Right atrium auricular region (tissue), 2 donors: ENCODE measurements at regions not wholly inside any gene's neighbourhood (a gene's known extent, or its start where the extent isn't known, plus 50 kb on each side); places are given as distances from the start of the nearest gene placed in this dataset.
"Not testable (repeated sequence)": the region's sequence is repeated elsewhere in the genome, so short reads cannot be mapped to it uniquely, and the experiment has no call there.

ENCODE experiments used
- DNase-seq: peaks from one replicate; pipeline ENCODE4 v3.0.0-alpha.2; 2019; ENCODE audit warnings: low spot score
- H3K27ac ChIP-seq, 2 donors: fragments of 200-600 bp; sonication (generic); 1 replicate in 1 of 2; 2 replicates in 1 of 2; pipeline ENCODE4 v1.5.1; 2016 to 2019
- H3K27me3 ChIP-seq, 2 donors: fragments of 200-600 bp; sonication (generic); one replicate each; pipeline versions ENCODE4 v1.5.1 to v1.6.0; 2017 to 2019
- H3K36me3 ChIP-seq: fragments of 200-600 bp; sonication (generic); one replicate; pipeline ENCODE4 v1.5.1; 2016
- H3K4me1 ChIP-seq, 2 donors: fragments of 200-600 bp; sonication (generic); one replicate each; pipeline versions ENCODE4 v1.5.1 to v1.6.0; 2017 to 2019
- H3K4me3 ChIP-seq, 2 donors: fragments of 200-600 bp; sonication (generic); 1 replicate in 1 of 2; 2 replicates in 1 of 2; pipeline ENCODE4 v1.5.1; 2017 to 2019; ENCODE audit warnings: mild to moderate bottlenecking in 1 of 2, moderate library complexity in 1 of 2
- H3K9me3 ChIP-seq, 2 donors: fragments of 200-600 bp; sonication (generic); one replicate each; pipeline ENCODE4 v1.5.1; 2019
- CTCF ChIP-seq, 2 donors: fragments of 200-600 bp; sonication (generic); IDR thresholded peaks; one replicate each; pipeline ENCODE4 v1.5.1; 2019; ENCODE audit warnings: antibody characterized with exemption in 2 of 2

- DNase-seq, result no peak
These were observed 652.2 kb upstream of the KCND2 start for GRCh38 chr7:119620769-119621168.

GRCh38 chr7:119623427-119623826 lies 649.5 kb upstream of the KCND2 start:
- Histone ChIP-seq H3K27ac (no peak overlapping the region), H3K27me3 (peaks cover 0 to 3% of the 10 kb centered on the region in 2 donors), H3K4me1 (no peaks in the 10 kb centered on the region), H3K4me3 (no peak overlapping the region), H3K36me3 (no peaks in the 10 kb centered on the region), H3K9me3 (no peaks in the 10 kb centered on the region)
- no peak for DNase-seq
- TF ChIP-seq CTCF (IDR thresholded peaks at IDR 0.05), result no peak

More at GRCh38 chr7:119620769-119621168, 652.2 kb upstream of the KCND2 start:
- Histone ChIP-seq H3K36me3 (no peaks in the 10 kb centered on the region), H3K27ac (no peak overlapping the region), H3K27me3 (no peaks in the 10 kb centered on the region), H3K9me3 (no peaks in the 10 kb centered on the region), H3K4me3 (no peak overlapping the region), H3K4me1 (no peaks in the 10 kb centered on the region)
- TF ChIP-seq CTCF (IDR thresholded peaks at IDR 0.05), result no peak

GRCh38 chr7:119630406-119630969 lies 642.5 kb upstream of the KCND2 start:
- H3K4me3 ChIP-seq, result no peak overlapping the region
- TF ChIP-seq CTCF (IDR thresholded peaks at IDR 0.05), result no peak
- H3K9me3 ChIP-seq, result no peaks in the 10 kb centered on the region
- H3K27me3 ChIP-seq, result peaks cover 0 to 3% of the 10 kb centered on the region in 2 donors
- H3K27ac ChIP-seq, result no peak overlapping the region
- no peaks in the 10 kb centered on the region for H3K36me3 ChIP-seq
- no peaks in the 10 kb centered on the region for H3K4me1 ChIP-seq
- no peak for DNase-seq

- H3K4me3 ChIP-seq, H3K9me3 ChIP-seq, H3K4me1 ChIP-seq, H3K27ac ChIP-seq, H3K27me3 ChIP-seq, H3K36me3 ChIP-seq, DNase-seq: not testable (repeated sequence)
These were observed 639.2 kb upstream of the KCND2 start for GRCh38 chr7:119633812-119634211.

- no peak for TF ChIP-seq CTCF (IDR thresholded peaks at IDR 0.05)
- Histone ChIP-seq H3K4me1 (no peaks in the 10 kb centered on the region), H3K4me3 (no peak overlapping the region), H3K27me3 (no peaks in the 10 kb centered on the region), H3K27ac (no peak overlapping the region), H3K9me3 (no peaks in the 10 kb centered on the region), H3K36me3 (no peaks in the 10 kb centered on the region)
- DNase-seq, result no peak
These were observed 632.6 kb upstream of the KCND2 start for GRCh38 chr7:119640326-119640725.

- no peak overlapping the region for H3K4me3 ChIP-seq
- H3K9me3 ChIP-seq, result no peaks in the 10 kb centered on the region
- H3K36me3 ChIP-seq, result no peaks in the 10 kb centered on the region
- H3K27ac ChIP-seq, result no peak overlapping the region
- no peaks in the 10 kb centered on the region for H3K4me1 ChIP-seq
- DNase-seq, result no peak
- no peak for TF ChIP-seq CTCF (IDR thresholded peaks at IDR 0.05)
- H3K27me3 ChIP-seq, result no peaks in the 10 kb centered on the region
These were observed 632.1 kb upstream of the KCND2 start for GRCh38 chr7:119640861-119641260.
